ENCODE measurements at regions not wholly inside any gene's neighbourhood (a gene's known extent, or its start where the extent isn't known, plus 50 kb on each side); places are given as distances from the start of the nearest gene placed in this dataset.
"Not testable (repeated sequence)": the region's sequence is repeated elsewhere in the genome, so short reads cannot be mapped to it uniquely, and the experiment has no call there.

- DNase-seq, result no peak
Observed at GRCh38 chr9:7456793-7457530, 342.6 kb downstream of the DMAC1 start.

GRCh38 chr9:7456377-7456776 is 343.2 kb downstream of the DMAC1 start:
- DNase-seq, result no peak

- DNase-seq, result no peak
Observed at GRCh38 chr9:7454624-7455023, 345.0 kb downstream of the DMAC1 start.

GRCh38 chr9:7452378-7452777 is 347.2 kb downstream of the DMAC1 start:
- DNase-seq, result no peak

- no peak for DNase-seq
Observed at GRCh38 chr9:7451062-7451461, 348.5 kb downstream of the DMAC1 start.

- DNase-seq, result no peak
Observed at GRCh38 chr9:7443541-7443940, 356.0 kb downstream of the DMAC1 start.

GRCh38 chr9:7439355-7439995 is 360.1 kb downstream of the DMAC1 start:
- DNase-seq, result no peak

- DNase-seq, result no peak
Observed at GRCh38 chr9:7436754-7437153, 362.8 kb downstream of the DMAC1 start.

- no peak for DNase-seq
Observed at GRCh38 chr9:7433508-7434292, 365.9 kb downstream of the DMAC1 start.

- no peak for DNase-seq
Observed at GRCh38 chr9:7432989-7433388, 366.6 kb downstream of the DMAC1 start.

GRCh38 chr9:7417397-7417796 is 382.2 kb downstream of the DMAC1 start:
- DNase-seq, result not testable (repeated sequence)

GRCh38 chr9:7415836-7416235 is 383.7 kb downstream of the DMAC1 start:
- no peak for DNase-seq

GRCh38 chr9:7408845-7409244 is 390.7 kb downstream of the DMAC1 start:
- DNase-seq, result no peak

- DNase-seq, result no peak
Observed at GRCh38 chr9:7407246-7407645, 392.3 kb downstream of the DMAC1 start.

GRCh38 chr9:7405924-7406604 is 393.5 kb downstream of the DMAC1 start:
- DNase-seq, result no peak

- DNase-seq, result no peak
Observed at GRCh38 chr9:7403839-7404487, 395.6 kb downstream of the DMAC1 start.

GRCh38 chr9:7403028-7403389 is 396.6 kb downstream of the DMAC1 start:
- DNase-seq, result no peak

GRCh38 chr9:7402334-7403027 is 397.1 kb downstream of the DMAC1 start:
- DNase-seq, result no peak

- no peak for DNase-seq
Observed at GRCh38 chr9:7401116-7401515, 398.5 kb downstream of the DMAC1 start.

GRCh38 chr9:7394002-7394774 is 405.4 kb downstream of the DMAC1 start:
- DNase-seq, result no peak

GRCh38 chr9:7392148-7392547 is 407.4 kb downstream of the DMAC1 start:
- DNase-seq, result no peak

Measured in activated CD4-positive, alpha-beta T cell treated with anti-CD3 and anti-CD28 coated beads for 4 hours (primary cell).